ENCODE measurements at regions not wholly inside any gene's neighbourhood (a gene's known extent, or its start where the extent isn't known, plus 50 kb on each side); places are given as distances from the start of the nearest gene placed in this dataset.

DNA sequence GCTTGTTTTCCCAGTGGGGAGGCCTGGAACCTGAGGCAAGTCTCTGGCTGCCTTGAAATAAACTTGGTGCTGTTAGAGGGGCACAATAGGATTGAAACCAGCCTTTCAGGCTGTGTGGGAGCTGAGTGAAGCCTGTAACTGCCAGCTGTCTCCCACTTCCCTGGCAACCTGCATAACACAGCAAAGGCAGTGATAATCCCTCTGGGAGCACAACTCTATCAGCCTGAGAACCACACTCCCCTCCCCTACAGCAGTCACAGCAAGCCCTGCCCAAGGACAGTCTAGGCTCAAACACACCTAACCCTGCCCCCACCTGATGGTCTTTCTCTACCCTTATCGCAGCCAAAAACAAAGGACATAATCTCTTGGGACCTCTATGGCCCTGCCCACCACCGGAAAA is 683.8 kb upstream of the ATXN8OS start:
- no peak for DNase-seq (ENCODE audit: low spot score)

GRCh38 chr13:69418319-69418718 is 689.3 kb upstream of the ATXN8OS start:
- DNase-seq (ENCODE audit: low spot score): no peak

GRCh38 chr13:69410761-69411160 is 696.9 kb upstream of the ATXN8OS start:
- DNase-seq (ENCODE audit: low spot score): no peak

- no peak for DNase-seq (ENCODE audit: low spot score)
Observed at GRCh38 chr13:69391756-69392155, 715.9 kb upstream of the ATXN8OS start.

DNA sequence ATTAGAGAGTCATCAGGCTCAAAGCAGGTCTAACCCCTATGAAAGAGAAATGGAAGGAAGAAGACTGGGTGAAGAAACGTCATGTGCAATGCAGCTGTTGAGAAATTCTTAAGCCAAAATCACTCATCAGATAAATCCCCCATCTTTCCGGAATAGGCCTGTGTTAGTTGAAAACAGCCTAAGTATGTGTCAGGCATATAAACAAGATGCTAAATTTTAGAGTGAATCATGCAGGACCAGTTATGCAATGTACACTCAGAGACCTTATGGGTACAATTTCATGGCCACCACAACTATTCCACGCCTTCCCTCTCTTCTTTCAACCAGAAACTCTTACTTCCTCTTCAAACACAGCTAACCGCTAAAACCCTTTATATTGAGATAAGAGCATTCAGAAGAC is 717.7 kb upstream of the ATXN8OS start:
- DNase-seq (ENCODE audit: low spot score): peak; percentile 6

GRCh38 chr13:69373747-69374425 is 733.7 kb upstream of the ATXN8OS start:
- DNase-seq (ENCODE audit: low spot score): no peak

GRCh38 chr13:69363360-69363759 is 744.3 kb upstream of the ATXN8OS start:
- DNase-seq (ENCODE audit: low spot score): no peak

- DNase-seq (ENCODE audit: low spot score): peak; percentile 3
Observed at GRCh38 chr13:69331245-69331644, 776.4 kb upstream of the ATXN8OS start.

- peak; percentile 21 for DNase-seq (ENCODE audit: low spot score)
Observed at GRCh38 chr13:69324090-69324886, 783.3 kb upstream of the ATXN8OS start.

DNA sequence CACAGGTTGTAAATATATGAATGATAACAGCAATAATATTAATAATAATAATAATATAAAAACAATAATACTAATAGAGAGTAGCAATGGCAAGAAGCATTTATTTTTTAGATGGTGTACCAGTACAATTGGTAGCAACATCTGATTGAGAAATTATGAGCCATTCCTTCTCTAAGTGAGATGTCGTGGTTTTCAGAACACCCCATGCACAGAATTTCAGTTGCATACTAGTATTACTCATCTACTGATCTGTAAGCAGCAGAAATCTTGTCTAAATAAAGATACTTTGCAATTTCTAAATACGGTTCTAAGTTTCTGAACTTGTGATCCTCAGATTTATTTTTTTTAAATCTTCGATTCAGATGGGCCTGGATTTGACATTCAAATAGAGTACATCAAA is 788.0 kb upstream of the ATXN8OS start:
- peak; percentile 3 for DNase-seq (ENCODE audit: low spot score)

- no peak for DNase-seq (ENCODE audit: low spot score)
Observed at GRCh38 chr13:69315039-69315438, 792.6 kb upstream of the ATXN8OS start.

GRCh38 chr13:69306766-69307165 is 800.9 kb upstream of the ATXN8OS start:
- no peak for DNase-seq (ENCODE audit: low spot score)

DNA sequence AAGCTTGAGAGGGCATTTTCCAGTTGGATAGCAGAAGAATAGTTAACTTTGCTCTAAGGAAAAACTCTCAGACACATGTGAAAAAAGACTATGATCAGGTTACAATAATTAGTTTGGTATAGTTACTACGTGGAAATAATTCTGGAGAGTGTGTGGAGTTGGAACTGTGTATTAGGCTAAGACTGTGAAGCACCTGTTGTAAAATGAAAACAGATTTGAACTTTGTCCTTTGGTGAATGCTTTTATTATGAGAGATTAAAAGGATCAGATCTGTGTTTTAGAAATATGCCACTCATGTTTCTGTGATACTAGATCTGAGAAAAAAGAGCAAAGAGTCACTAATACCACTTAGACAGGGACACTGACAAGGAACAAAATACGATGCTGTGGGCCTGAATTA is 807.5 kb upstream of the ATXN8OS start:
- DNase-seq (ENCODE audit: low spot score): no peak

DNA sequence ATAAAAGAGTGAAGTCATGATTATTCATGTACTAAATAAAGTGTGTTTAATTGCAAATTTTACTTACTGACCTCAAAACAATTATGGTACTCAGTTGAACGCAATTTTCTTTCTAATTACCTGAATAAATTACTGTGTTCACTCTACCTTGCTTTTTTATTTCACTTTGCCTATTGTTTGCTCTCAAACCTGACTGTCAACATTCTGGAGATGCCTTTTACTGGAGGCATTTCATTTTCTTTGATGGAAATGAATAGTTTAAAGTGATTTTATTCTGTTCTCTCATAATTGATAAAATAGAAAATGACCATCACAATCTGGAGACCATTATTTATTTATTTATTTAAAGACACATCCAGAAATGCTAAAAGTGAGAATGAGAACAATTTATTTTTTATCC is 811.5 kb upstream of the ATXN8OS start:
- DNase-seq (ENCODE audit: low spot score): no peak

- DNase-seq (ENCODE audit: low spot score): no peak
Observed at GRCh38 chr13:69292789-69293425, 814.7 kb upstream of the ATXN8OS start.

GRCh38 chr13:69291292-69291906 is 816.2 kb upstream of the ATXN8OS start:
- DNase-seq (ENCODE audit: low spot score): no peak

DNA sequence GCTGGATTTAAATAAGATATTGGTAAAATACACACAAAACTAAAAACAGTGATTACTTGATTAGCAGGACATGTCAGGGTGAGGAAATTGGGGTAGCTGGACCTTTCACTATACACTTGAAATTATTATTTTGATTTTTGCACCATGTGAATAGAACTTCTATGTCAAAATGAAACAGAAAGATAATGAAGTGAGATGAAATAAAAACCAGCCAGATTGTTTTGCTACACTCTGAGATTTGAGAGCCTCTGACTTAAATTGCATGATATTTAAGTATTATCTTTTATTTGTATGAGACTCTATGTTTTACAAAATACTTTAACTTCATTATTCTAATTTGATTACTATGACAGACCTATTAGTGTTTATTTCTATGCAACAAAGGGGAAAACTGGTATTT is 819.6 kb upstream of the ATXN8OS start:
- DNase-seq (ENCODE audit: low spot score): no peak

- DNase-seq (ENCODE audit: low spot score): peak; percentile 43
Observed at GRCh38 chr13:69287050-69287698, 820.5 kb upstream of the ATXN8OS start.

GRCh38 chr13:69283837-69284236 is 823.8 kb upstream of the ATXN8OS start:
- DNase-seq (ENCODE audit: low spot score): no peak

- no peak for DNase-seq (ENCODE audit: low spot score)
Observed at GRCh38 chr13:69283301-69283700, 824.3 kb upstream of the ATXN8OS start.

- DNase-seq (ENCODE audit: low spot score): no peak
Observed at GRCh38 chr13:69280399-69280798, 827.2 kb upstream of the ATXN8OS start.

- DNase-seq (ENCODE audit: low spot score): no peak
Observed at GRCh38 chr13:69279213-69279612, 828.4 kb upstream of the ATXN8OS start.
